HUES64 (cell line): ENCODE measurements at regions not wholly inside any gene's neighbourhood (a gene's known extent, or its start where the extent isn't known, plus 50 kb on each side); places are given as distances from the start of the nearest gene placed in this dataset.

Source experiments
- H3K27ac ChIP-seq: 2 replicates; pipeline ENCODE4 v1.7.0; 2013; ENCODE audit warnings: low read depth, low read length, inconsistent platforms
- H3K27me3 ChIP-seq: 2 replicates; pipeline ENCODE4 v1.6.1; 2013; ENCODE audit warnings: mild to moderate bottlenecking, low read length; ENCODE audit not compliant: insufficient read depth
- H3K36me3 ChIP-seq: 2 replicates; pipeline ENCODE4 v1.6.1; 2013; ENCODE audit warnings: mild to moderate bottlenecking, low read length; ENCODE audit not compliant: insufficient read depth
- H3K4me1 ChIP-seq: 2 replicates; pipeline ENCODE4 v1.6.1; 2013; ENCODE audit warnings: mild to moderate bottlenecking, low read length, moderate library complexity; ENCODE audit not compliant: insufficient read depth
- H3K4me3 ChIP-seq: 2 replicates; pipeline ENCODE4 v1.5.1; 2013; ENCODE audit warnings: mild to moderate bottlenecking, low read length, moderate library complexity
- H3K9ac ChIP-seq: 2 replicates; pipeline ENCODE4 v1.6.1; 2013; ENCODE audit warnings: mild to moderate bottlenecking, low read depth, low read length
- H3K9me3 ChIP-seq: 2 replicates; pipeline ENCODE4 v1.6.1; 2013; ENCODE audit warnings: low read depth, low read length; ENCODE audit not compliant: insufficient read depth
- WGBS: fragments of 150-250, 120-280 bp; methylation state at CpG from one replicate; pipeline ENCODE4 v1.1.7; 2013; ENCODE audit warnings: missing lambda C conversion rate; 5-methylcytosine and 5-hydroxymethylcytosine counted together

DNA sequence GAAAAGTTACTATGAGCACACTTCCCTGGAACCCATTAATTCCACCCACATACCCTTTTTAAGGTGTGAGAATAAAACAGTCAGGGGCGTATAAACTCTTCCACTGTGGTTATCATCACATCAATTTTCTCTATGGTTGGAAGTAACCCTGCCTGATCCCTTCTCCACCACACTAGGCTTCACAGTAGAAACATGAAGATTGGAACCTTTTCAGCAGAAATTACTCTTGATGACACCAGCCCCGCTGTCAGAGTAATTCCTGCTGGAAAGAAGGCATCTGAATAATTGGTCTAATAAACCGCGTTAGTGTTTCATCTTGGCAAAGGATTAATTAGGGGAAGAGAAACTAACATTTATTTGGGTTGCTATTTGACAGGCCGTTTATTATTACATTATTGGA is 278.4 kb downstream of the MFSD1 start:
- 89% methylated on average over 4 of the region's 5 CpGs for WGBS
- no peaks in the 10 kb centered on the region for H3K27me3 ChIP-seq

DNA sequence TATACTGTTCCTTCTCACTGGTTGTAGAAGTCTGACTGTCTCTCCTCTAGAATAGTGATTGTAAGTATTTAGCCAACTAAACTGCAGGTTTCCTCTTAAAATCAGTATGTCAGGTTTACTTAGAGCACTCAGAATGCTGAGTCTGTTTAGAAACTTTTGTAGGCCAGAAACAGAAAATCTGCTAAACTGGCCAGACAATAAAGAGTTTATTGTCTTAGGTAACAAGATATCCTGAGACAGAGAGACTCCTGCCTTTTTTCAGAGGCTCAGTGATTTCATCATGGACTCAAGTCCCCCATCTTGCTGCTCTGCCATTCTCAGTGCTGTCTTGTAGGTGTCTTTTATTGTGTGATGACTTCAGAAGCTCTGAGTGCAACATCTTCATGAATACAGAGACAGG is 279.0 kb downstream of the MFSD1 start:
- no peak overlapping the region for H3K9ac ChIP-seq
- H3K27me3 ChIP-seq = no peaks in the 10 kb centered on the region
- H3K4me3 ChIP-seq = no peak overlapping the region
- H3K4me1 ChIP-seq = no peaks in the 10 kb centered on the region
- H3K9me3 ChIP-seq = no peaks in the 10 kb centered on the region
- no peak overlapping the region for H3K27ac ChIP-seq
- no peaks in the 10 kb centered on the region for H3K36me3 ChIP-seq

More for the DNA sequence above, 278.4 kb downstream of the MFSD1 start:
- Histone ChIP-seq H3K36me3 (no peaks in the 10 kb centered on the region), H3K4me3 (no peak overlapping the region), H3K9ac (no peak overlapping the region), H3K27ac (no peak overlapping the region), H3K4me1 (no peaks in the 10 kb centered on the region), H3K9me3 (no peaks in the 10 kb centered on the region)

DNA sequence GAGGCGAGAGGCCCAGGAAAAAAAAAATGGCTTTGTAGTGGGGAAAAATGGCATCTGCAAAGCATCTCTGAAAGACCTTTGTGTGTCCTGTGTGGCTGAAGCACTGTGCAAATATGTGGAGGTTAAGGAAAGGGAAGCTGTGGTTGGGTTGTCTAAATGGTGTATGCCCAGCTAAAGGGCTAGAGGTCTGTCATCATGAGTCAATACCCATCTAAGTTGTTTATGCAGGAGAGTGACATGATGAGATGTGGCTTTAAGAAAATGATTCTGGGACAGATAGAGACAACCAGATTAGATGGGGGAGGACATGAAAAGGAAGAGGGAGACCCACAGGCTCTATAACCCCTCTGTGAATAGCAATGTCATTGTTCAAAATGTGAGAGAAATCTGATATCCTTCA is 280.7 kb downstream of the MFSD1 start:
- H3K9me3 ChIP-seq = no peaks in the 10 kb centered on the region
- 96% methylated on average over 1 of the region's 1 CpG for WGBS
- H3K4me3 ChIP-seq = no peak overlapping the region
- H3K27me3 ChIP-seq = no peaks in the 10 kb centered on the region
- no peak overlapping the region for H3K9ac ChIP-seq
- H3K27ac ChIP-seq = no peak overlapping the region
- H3K4me1 ChIP-seq = no peaks in the 10 kb centered on the region
- no peaks in the 10 kb centered on the region for H3K36me3 ChIP-seq

DNA sequence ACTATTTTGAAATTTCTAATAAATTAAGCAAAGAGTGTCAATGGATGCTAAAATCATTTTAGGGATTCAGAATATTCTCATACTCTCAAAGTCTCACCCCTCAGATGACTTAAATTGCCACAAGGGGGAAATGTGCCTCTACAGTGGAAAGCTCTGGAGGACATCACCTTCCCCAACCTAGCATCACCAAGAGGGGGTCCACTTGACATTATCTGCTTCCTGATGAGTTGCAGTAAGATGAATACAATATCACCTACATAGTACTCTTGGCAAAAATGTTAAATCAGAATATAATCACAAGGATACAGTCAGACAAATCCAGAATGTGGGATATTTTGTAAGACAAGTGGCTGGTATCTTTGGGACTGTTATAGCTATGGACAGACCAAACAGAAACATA is 290.1 kb downstream of the MFSD1 start:
- Histone ChIP-seq H3K36me3 (no peaks in the 10 kb centered on the region), H3K27ac (no peak overlapping the region), H3K4me3 (no peak overlapping the region), H3K9me3 (no peaks in the 10 kb centered on the region), H3K9ac (no peak overlapping the region), H3K4me1 (no peaks in the 10 kb centered on the region), H3K27me3 (no peaks in the 10 kb centered on the region)

DNA sequence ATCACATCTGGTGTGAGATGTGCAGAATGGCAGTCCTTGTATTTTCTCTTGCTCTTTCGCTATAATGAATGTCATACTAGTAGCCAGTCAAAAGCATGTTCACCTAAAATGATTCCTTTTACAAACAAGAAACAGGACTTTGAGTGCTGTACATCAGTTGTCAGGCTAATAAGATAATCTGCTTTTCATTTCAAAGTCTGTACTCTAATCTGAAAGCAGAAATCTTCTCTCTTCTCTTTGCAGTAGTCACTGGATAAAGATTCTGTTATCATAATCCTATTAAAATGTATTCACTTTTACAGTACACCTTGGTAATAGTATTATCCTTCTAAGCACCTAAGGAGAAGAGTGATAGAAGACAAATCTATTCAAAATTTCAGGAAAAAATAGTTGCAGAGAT is 300.1 kb downstream of the MFSD1 start:
- 94% methylated on average over 1 of the region's 1 CpG for WGBS
- no peak overlapping the region for H3K27ac ChIP-seq
- H3K27me3 ChIP-seq = no peaks in the 10 kb centered on the region
- peaks cover 5% of the 10 kb centered on the region; the same call in 1 of the 2 replicates for H3K4me1 ChIP-seq
- H3K9me3 ChIP-seq = no peaks in the 10 kb centered on the region
- H3K4me3 ChIP-seq = no peak overlapping the region
- no peak overlapping the region for H3K9ac ChIP-seq
- H3K36me3 ChIP-seq = no peaks in the 10 kb centered on the region

DNA sequence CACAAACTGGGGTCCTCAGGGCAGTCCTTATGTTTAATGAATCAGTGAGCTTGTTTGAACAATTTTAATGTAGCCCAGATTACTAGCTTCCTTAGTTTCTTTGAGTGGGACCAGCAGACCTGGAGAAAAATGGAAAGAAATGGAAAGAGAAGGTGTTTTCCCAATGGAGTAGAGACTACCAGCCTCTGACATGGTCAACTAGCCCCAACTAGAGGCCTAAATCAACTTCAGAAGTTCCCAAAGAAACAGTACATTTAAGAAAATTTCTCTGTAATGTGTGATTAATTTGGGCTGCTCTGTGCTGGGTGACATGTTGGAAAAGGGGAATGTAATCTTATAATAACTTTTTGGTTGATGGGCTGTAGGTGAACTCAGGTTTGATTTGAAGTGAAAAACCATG is 310.9 kb downstream of the MFSD1 start:
- H3K9me3 ChIP-seq = no peaks in the 10 kb centered on the region
- no peak overlapping the region for H3K27ac ChIP-seq
- no peaks in the 10 kb centered on the region for H3K4me1 ChIP-seq
- H3K4me3 ChIP-seq = no peak overlapping the region
- no peaks in the 10 kb centered on the region for H3K27me3 ChIP-seq
- H3K9ac ChIP-seq = no peak overlapping the region
- no peaks in the 10 kb centered on the region for H3K36me3 ChIP-seq

DNA sequence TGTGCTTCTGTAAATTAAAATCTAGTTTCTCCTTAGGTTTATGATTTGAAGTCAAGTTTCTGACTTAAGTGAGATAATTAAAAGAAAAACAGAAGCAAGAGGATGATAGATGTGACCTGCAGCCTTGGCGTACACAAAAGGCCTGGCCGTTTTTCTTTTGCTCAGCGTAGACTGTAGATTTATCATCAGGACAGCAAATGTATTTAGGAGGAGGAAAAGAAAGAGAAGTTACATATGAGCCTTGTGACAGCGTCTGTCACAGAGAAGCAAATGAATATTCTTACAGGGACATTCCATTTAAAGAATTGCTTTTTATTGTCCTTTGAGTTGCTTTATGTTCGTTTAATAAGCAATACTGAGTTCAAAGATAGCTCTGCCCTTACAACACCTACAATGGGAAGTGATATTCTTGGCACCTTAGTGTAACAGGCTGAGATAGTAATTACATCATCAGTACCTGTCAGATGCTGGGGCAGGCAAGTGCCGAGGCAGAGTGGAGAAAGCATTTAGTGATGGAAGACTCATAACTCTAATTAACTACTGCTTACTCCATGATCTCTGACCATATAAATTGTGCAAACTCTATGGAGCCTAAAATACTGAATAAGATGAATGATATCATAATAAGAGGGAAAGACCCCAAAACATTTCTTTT is 311.5 kb downstream of the MFSD1 start:
- Histone ChIP-seq H3K4me1 (no peaks in the 10 kb centered on the region), H3K27ac (no peak overlapping the region), H3K27me3 (no peaks in the 10 kb centered on the region), H3K9me3 (no peaks in the 10 kb centered on the region), H3K4me3 (no peak overlapping the region), H3K36me3 (no peaks in the 10 kb centered on the region), H3K9ac (no peak overlapping the region)
- 93% methylated on average over 4 of the region's 6 CpGs for whole genome bisulfite sequencing

DNA sequence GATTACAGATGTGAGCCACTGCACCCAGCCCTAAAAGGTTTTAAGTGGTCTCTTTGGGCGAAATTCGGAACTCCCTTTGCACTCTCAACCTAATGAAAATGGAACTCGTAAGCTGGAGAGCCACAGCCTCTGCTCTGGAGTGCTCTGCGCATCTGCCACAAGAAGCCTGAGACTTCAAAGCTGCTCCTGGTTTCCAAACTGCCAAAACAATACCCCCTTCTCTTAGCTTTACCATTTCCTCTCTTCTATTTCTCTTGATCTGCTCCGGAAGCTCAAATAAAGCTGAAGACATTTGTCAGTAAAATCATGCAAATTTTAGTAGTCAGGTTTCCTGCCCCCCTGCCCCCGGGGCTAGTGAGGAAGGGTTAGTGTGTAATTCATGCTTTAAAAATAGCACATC is 312.7 kb downstream of the MFSD1 start:
- Histone ChIP-seq H3K27me3 (no peaks in the 10 kb centered on the region), H3K4me1 (no peaks in the 10 kb centered on the region), H3K9ac (no peak overlapping the region), H3K27ac (no peak overlapping the region), H3K9me3 (no peaks in the 10 kb centered on the region), H3K36me3 (no peaks in the 10 kb centered on the region), H3K4me3 (no peak overlapping the region)
- WGBS = 85% methylated on average over 5 of the region's 6 CpGs

DNA sequence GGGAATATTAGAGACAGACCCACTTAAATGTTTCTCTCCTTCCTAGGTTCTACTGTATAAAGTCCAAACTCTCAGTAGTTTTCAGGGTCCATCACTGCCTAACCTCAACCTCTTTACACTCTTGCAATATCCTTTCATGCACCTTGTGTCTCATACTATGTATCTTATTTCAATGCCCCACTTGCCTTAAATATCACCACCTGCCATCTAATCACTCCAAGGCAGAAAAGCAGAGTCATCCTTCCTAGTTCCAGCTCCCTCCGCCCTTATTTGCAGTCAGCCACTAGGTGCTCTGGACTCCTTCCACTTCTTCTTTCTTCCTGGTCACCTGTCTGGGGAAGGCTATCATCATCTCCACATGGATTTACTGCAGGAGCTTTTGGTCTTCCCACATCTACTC is 322.0 kb downstream of the MFSD1 start:
- Histone ChIP-seq H3K27me3 (no peaks in the 10 kb centered on the region), H3K9ac (no peak overlapping the region), H3K9me3 (no peaks in the 10 kb centered on the region), H3K4me1 (no peaks in the 10 kb centered on the region), H3K27ac (no peak overlapping the region), H3K36me3 (no peaks in the 10 kb centered on the region), H3K4me3 (no peak overlapping the region)
- 89% methylated on average over 1 of the region's 1 CpG for WGBS

DNA sequence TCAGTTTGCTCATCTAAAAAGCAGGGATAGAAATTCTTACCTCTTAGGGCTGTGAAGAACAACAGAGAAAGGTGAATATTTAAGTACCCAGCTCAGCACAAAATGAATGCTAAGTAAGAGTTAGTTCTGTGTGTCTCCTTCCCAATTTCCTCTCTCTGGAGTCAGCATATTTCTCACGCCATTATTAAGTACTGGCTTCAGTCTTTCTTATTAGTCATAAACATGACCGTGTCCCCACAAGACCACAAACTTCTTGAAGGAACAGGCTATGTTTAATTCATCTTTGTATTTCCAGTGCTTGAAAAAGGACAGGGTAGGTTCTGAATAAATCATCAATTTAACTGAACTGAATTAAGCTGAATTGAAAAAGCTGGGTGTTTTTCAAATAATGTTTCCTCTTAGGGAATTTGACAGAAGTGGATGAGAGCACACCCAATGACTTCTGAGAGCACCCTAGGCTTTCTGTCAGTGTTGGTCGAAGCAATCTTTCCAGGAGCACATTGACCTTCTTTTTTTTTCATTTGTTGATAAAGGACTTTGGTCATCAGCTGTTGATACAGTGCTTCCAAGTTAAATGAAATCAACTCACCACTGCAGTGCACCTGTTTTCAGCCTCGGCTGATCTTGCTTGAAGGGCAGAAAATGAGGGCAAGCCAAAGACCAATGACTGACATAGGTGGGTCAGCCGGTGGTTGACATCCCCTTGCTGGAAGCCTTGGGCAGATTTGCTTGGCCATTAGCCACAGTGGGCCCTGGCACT is 324.6 kb downstream of the MFSD1 start:
- 89% methylated on average over 5 of the region's 5 CpGs for WGBS
- Histone ChIP-seq H3K9me3 (no peaks in the 10 kb centered on the region), H3K27ac (no peak overlapping the region), H3K4me1 (no peaks in the 10 kb centered on the region), H3K9ac (no peak overlapping the region), H3K4me3 (no peak overlapping the region), H3K27me3 (no peaks in the 10 kb centered on the region), H3K36me3 (no peaks in the 10 kb centered on the region)

DNA sequence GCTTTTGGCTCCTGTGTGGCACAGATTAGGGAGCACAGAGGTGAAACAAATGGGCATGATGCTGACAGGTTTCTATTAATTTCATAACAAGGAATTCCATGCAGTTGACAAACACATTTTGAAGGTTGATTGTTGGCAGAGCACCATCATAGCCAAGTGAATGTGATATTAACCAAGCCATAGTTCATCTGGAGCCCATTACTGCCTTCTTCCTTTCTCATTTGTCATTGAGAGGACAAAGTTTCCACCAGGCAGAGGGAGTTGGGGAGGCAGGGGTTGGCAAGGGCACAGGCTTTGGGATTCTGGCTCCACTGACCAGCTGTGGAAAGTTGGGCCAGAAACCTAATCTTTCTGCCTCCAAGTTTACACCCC is 325.2 kb downstream of the MFSD1 start:
- Histone ChIP-seq H3K9ac (no peak overlapping the region), H3K4me1 (no peaks in the 10 kb centered on the region), H3K27me3 (no peaks in the 10 kb centered on the region), H3K4me3 (no peak overlapping the region), H3K27ac (no peak overlapping the region), H3K36me3 (no peaks in the 10 kb centered on the region), H3K9me3 (no peaks in the 10 kb centered on the region)

DNA sequence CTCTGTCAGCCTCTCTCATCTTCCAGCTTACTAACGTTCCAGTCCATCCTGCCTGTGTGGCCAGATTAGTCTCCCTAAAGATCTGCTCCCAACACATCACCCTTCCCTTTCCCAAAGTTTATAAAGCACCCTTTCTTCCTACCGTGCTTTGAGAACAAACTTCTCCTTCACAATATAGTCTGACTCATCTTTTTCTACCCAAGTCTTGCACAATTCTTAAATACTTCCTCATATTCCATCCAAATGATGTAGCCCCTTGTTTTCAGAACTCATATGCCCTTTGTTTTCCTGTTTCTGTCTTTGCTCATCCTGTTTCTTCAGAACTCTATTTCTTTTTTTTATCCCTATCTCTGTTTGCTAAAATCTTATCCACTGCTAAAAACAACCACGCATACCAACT is 326.8 kb downstream of the MFSD1 start:
- no peak overlapping the region for H3K27ac ChIP-seq
- H3K9me3 ChIP-seq = no peaks in the 10 kb centered on the region
- H3K4me1 ChIP-seq = no peaks in the 10 kb centered on the region
- H3K9ac ChIP-seq = no peak overlapping the region
- no peak overlapping the region for H3K4me3 ChIP-seq
- H3K27me3 ChIP-seq = no peaks in the 10 kb centered on the region
- 82% methylated on average over 3 of the region's 3 CpGs for WGBS
- no peaks in the 10 kb centered on the region for H3K36me3 ChIP-seq
